H1 (cell line): ENCODE measurements at regions not wholly inside any gene's neighbourhood (a gene's known extent, or its start where the extent isn't known, plus 50 kb on each side); places are given as distances from the start of the nearest gene placed in this dataset.
A peak's percentile ranks its signal among the peaks of the same experiment; 100 is the strongest.

Experiments
- CTCF ChIA-PET: fragments of 300-600 bp; sonication (Branson Sonifier 250); formaldehyde crosslinking; loops from one replicate; lab custom pipeline; 2021; ENCODE audit not compliant: partially characterized antibody; lab: Charles Lee
- POLR2A ChIA-PET: fragments of 300-600 bp; sonication (Branson Sonifier 250); formaldehyde crosslinking; loops from one replicate; lab custom pipeline; 2021; ENCODE audit warnings: inconsistent platforms; ENCODE audit not compliant: partially characterized antibody; lab: Charles Lee
- DNase-seq, 2 experiments: peaks; one replicate each; pipeline versions ENCODE4 v3.0.0 to v3.0.0-alpha.2; 2010 to 2022; ENCODE audit warnings: low spot score in 2 of 2, low read depth in 1 of 2, mixed read lengths in 1 of 2
- FAIRE-seq: peaks from 2 replicates; lab custom pipeline; 2011; peaks lifted over from hg19 to GRCh38; lab: Jason Lieb, UNC
- H2AFZ ChIP-seq: 2 replicates; pipeline ENCODE4 v1.8.1; 2012; ENCODE audit warnings: low read length, inconsistent platforms
- H2AK5ac ChIP-seq: 2 replicates; pipeline ENCODE4 v1.6.1; 2013; ENCODE audit warnings: low read depth, low read length
- H2BK120ac ChIP-seq: replicated peaks from 2 replicates; pipeline ENCODE3; 2013; ENCODE audit warnings: low read depth, low read length, inconsistent platforms
- H2BK12ac ChIP-seq: 2 replicates; pipeline ENCODE4 v1.6.1; 2013; ENCODE audit warnings: low read depth, low read length
- H2BK15ac ChIP-seq: 2 replicates; pipeline ENCODE4 v1.6.1; 2013; ENCODE audit warnings: low read length
- H2BK20ac ChIP-seq: 2 replicates; pipeline ENCODE4 v1.6.1; 2013; ENCODE audit warnings: low read length
- H2BK5ac ChIP-seq: 2 replicates; pipeline ENCODE4 v1.6.1; 2013; ENCODE audit warnings: low read depth, low read length
- H3K14ac ChIP-seq: 2 replicates; pipeline ENCODE4 v1.6.1; 2013; ENCODE audit warnings: inconsistent platforms; ENCODE audit not compliant: insufficient read length
- H3K18ac ChIP-seq: 2 replicates; pipeline ENCODE4 v1.6.1; 2013; ENCODE audit warnings: low read length; ENCODE audit errors: extremely low read depth
- H3K23ac ChIP-seq: 2 replicates; pipeline ENCODE4 v1.6.1; 2013; ENCODE audit warnings: inconsistent platforms; ENCODE audit not compliant: insufficient read length
- H3K23me2 ChIP-seq: 2 replicates; pipeline ENCODE4 v1.6.1; 2013; ENCODE audit warnings: low read depth, low read length
- H3K27ac ChIP-seq: 2 replicates; pipeline ENCODE4 v1.6.1; 2011; ENCODE audit warnings: low read depth, low read length, inconsistent platforms
- H3K27me3 ChIP-seq, 4 experiments: replicated peaks in 1 of 4; 1 replicate in 1 of 4; 2 replicates in 3 of 4; pipeline versions ENCODE4 v1.6.1 to v1.8.1; 2011 to 2013; ENCODE audit warnings: low read length in 3 of 4, mild to moderate bottlenecking in 3 of 4, inconsistent platforms in 2 of 4, mixed read lengths in 2 of 4, moderate library complexity in 1 of 4; ENCODE audit not compliant: control insufficient read depth in 3 of 4, insufficient read depth in 3 of 4; ENCODE audit errors: extremely low read depth in 1 of 4
- H3K36me3 ChIP-seq, 4 experiments: 2 replicates each; pipeline versions ENCODE4 v1.6.1 to v1.8.1; 2011 to 2013; ENCODE audit warnings: mild to moderate bottlenecking in 4 of 4, low read length in 3 of 4, moderate library complexity in 2 of 4, control low read depth in 1 of 4, inconsistent platforms in 1 of 4; ENCODE audit not compliant: insufficient read depth in 4 of 4, control insufficient read depth in 2 of 4
- H3K4ac ChIP-seq: replicated peaks from 2 replicates; pipeline ENCODE3; 2013; ENCODE audit warnings: low read length, low read depth, mixed read lengths, inconsistent platforms; ENCODE audit not compliant: insufficient read length
- H3K4me1 ChIP-seq, 4 experiments: replicated peaks in 1 of 4; 1 replicate in 1 of 4; 2 replicates in 3 of 4; pipeline versions ENCODE4 v1.6.1 to v1.8.1; 2011 to 2013; ENCODE audit warnings: low read length in 3 of 4, inconsistent platforms in 2 of 4, mixed read lengths in 1 of 4; ENCODE audit not compliant: insufficient read depth in 4 of 4, control insufficient read depth in 3 of 4
- H3K4me2 ChIP-seq, 2 experiments: 2 replicates each; pipeline versions ENCODE4 v1.6.1 to v1.8.1; 2011 to 2013; ENCODE audit warnings: low read depth in 2 of 2, low read length in 2 of 2, control low read depth in 1 of 2, inconsistent platforms in 1 of 2, mild to moderate bottlenecking in 1 of 2; ENCODE audit not compliant: insufficient read depth in 1 of 2
- H3K4me3 ChIP-seq, 4 experiments: fragments of 200-600, 300-600 bp in 1 of 4; sonication (generic), shearing (Covaris generic), sonication (Bioruptor Twin) in 1 of 4; 2 replicates each; pipeline versions ENCODE4 v1.5.1 to v1.8.1; 2011 to 2016; ENCODE audit warnings: low read length in 4 of 4, low read depth in 3 of 4, control low read depth in 2 of 4, inconsistent platforms in 2 of 4, mild to moderate bottlenecking in 2 of 4, mixed read lengths in 1 of 4, moderate library complexity in 1 of 4; ENCODE audit not compliant: insufficient read depth in 2 of 4; ENCODE audit errors: extremely low read depth in 1 of 4
- H3K56ac ChIP-seq: replicated peaks from 2 replicates; pipeline ENCODE3; 2013; ENCODE audit warnings: low read depth, mild to moderate bottlenecking, mixed read lengths, low read length, inconsistent platforms; ENCODE audit not compliant: insufficient read length
- H3K79me1 ChIP-seq: 2 replicates; pipeline ENCODE4 v1.6.1; 2013; ENCODE audit warnings: low read depth, low read length, control low read depth
- H3K79me2 ChIP-seq, 2 experiments: 2 replicates each; pipeline versions ENCODE4 v1.6.1 to v1.8.1; 2012 to 2013; ENCODE audit warnings: low read length in 2 of 2, mild to moderate bottlenecking in 2 of 2, inconsistent platforms in 1 of 2; ENCODE audit not compliant: insufficient read depth in 2 of 2, control insufficient read depth in 1 of 2
- H3K9ac ChIP-seq, 4 experiments: replicated peaks in 1 of 4; 1 replicate in 1 of 4; 2 replicates in 3 of 4; pipeline versions ENCODE4 v1.6.1 to v1.8.1; 2011 to 2013; ENCODE audit warnings: low read depth in 3 of 4, low read length in 3 of 4, control low read depth in 2 of 4, mild to moderate bottlenecking in 2 of 4, moderate library complexity in 2 of 4, inconsistent platforms in 1 of 4; ENCODE audit errors: extremely low read depth in 1 of 4
- H3K9me3 ChIP-seq, 2 experiments: 2 replicates each; pipeline versions ENCODE4 v1.6.1 to v1.8.1; 2012 to 2013; ENCODE audit warnings: mild to moderate bottlenecking in 2 of 2, moderate library complexity in 2 of 2, control low read depth in 1 of 2, inconsistent platforms in 1 of 2, low read depth in 1 of 2, low read length in 1 of 2, mixed read lengths in 1 of 2; ENCODE audit not compliant: insufficient read depth in 2 of 2
- H4K20me1 ChIP-seq, 2 experiments: replicated peaks in 1 of 2; 2 replicates each; pipeline versions ENCODE3 to v1.8.1; 2011 to 2013; ENCODE audit warnings: inconsistent platforms in 2 of 2, low read length in 2 of 2, mild to moderate bottlenecking in 1 of 2; ENCODE audit not compliant: insufficient read depth in 2 of 2, control insufficient read depth in 1 of 2
- H4K5ac ChIP-seq: 2 replicates; pipeline ENCODE4 v1.6.1; 2013; ENCODE audit warnings: low read length, low read depth, mixed read lengths, inconsistent platforms; ENCODE audit not compliant: insufficient read length
- H4K8ac ChIP-seq: 2 replicates; pipeline ENCODE4 v1.8.0; 2013; ENCODE audit warnings: mild to moderate bottlenecking, moderate library complexity, low read length, inconsistent platforms; ENCODE audit not compliant: insufficient read depth; ENCODE audit errors: extremely low read depth
- H4K91ac ChIP-seq: replicated peaks from 2 replicates; pipeline ENCODE3; 2013; ENCODE audit warnings: low read length, mixed read lengths, inconsistent platforms; ENCODE audit not compliant: insufficient read length
- WGBS, 2 experiments: shearing (Covaris generic) in 1 of 2; methylation state at CpG; one replicate each; pipeline versions ENCODE4 v1.1.6 to v1.1.7; 2013 to 2015; ENCODE audit warnings: low lambda C conversion rate in 2 of 2, mixed read lengths in 2 of 2, inconsistent platforms in 1 of 2, low coverage in 1 of 2, missing lambda C conversion rate in 1 of 2; ENCODE audit not compliant: insufficient replicate concordance in 2 of 2, insufficient coverage in 1 of 2, insufficient read length in 1 of 2; ENCODE audit errors: extremely low coverage in 1 of 2, missing lambda C conversion rate in 1 of 2; 5-methylcytosine and 5-hydroxymethylcytosine counted together
- TF ChIP-seq, protein P1 (sequence below): IDR thresholded peaks from 2 replicates; pipeline ENCODE4 v1.6.1; 2012; ENCODE audit warnings: inconsistent platforms

DNA sequence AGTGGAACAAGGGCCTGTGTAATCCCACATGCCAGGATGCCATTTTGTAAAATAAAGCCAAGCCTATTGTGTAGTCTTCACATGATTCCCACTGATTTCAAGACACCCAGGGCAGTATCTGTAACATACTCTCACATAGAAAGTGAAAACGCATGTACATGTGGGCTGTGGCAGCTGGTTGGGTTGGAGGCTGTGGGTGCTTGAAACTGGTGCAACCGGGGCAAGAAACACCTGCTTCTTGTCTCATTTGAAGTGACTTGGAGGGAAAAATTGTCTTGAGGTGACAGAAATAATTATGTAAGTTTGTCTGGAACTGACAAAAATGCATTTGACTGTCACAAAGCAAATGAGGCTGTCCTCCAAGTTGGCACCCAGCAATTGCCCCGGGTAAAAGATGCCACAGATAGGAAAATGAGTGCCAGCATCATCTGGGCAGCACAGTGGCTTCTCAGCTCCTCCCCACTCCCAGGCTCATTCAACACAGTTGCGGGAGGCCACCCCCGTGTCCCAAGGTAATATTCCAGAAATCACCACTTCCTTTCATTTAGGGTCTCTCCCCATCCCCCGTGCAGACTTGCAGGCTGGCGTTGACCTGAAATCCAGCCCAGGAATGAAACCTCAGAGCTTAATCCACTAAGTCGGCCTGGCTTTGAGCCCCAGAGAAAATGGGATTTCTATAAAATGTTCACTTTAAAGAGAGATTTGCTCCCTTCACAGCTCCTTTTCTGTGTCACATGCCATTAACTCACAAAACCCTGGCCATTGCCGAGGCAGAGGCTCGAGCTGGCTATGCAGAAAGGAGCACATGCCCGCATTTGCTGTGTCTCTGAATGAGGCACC is 293.9 kb upstream of the PARD3B start:
- Histone ChIP-seq H3K18ac (no peak overlapping the region), H4K91ac (no peak overlapping the region), H2BK12ac (no peak overlapping the region), H3K4me3 (no peak overlapping the region), H4K5ac (no peak overlapping the region), H3K56ac (no peak overlapping the region), H3K36me3 (no peaks in the 10 kb centered on the region), H3K4ac (no peak overlapping the region), H2BK5ac (no peak overlapping the region), H2BK120ac (no peak overlapping the region), H3K4me2 (no peak overlapping the region), H3K9me3 (no peaks in the 10 kb centered on the region), H3K27me3 (peaks cover 0 to 1% (median 0%) of the 10 kb centered on the region in 4 experiments; a peak in 1 of 7 replicates), H3K14ac (no peak overlapping the region), H3K4me1 (no peaks in the 10 kb centered on the region), H4K20me1 (no peaks in the 10 kb centered on the region), H2AFZ (no peak overlapping the region), H3K23ac (no peak overlapping the region), H2AK5ac (no peak overlapping the region), H2BK20ac (no peak overlapping the region), H2BK15ac (no peak overlapping the region), H3K9ac (no peak overlapping the region), H3K79me1 (no peaks in the 10 kb centered on the region), H3K79me2 (no peaks in the 10 kb centered on the region), H3K23me2 (peaks cover 2% of the 10 kb centered on the region; the same call in 1 of the 2 replicates), H4K8ac (no peak overlapping the region), H3K27ac (no peak overlapping the region)
- POLR2A ChIA-PET = no interaction called here
- CTCF ChIA-PET = interaction anchor here (0.5 to 4.8 kb wide), 9 partner anchors 10 to 1803 kb away, joined by 3 to 41 read pairs (median 4); no protein-coding TSS in a partner anchor
- no peak for DNase-seq
- no peak for FAIRE-seq
- 92% methylated on average over 11 of the region's 11 CpGs; no CpG with 5 or more reads in 1 of the 2 experiments for WGBS, 2 experiments
- TF ChIP-seq, protein P1, sequence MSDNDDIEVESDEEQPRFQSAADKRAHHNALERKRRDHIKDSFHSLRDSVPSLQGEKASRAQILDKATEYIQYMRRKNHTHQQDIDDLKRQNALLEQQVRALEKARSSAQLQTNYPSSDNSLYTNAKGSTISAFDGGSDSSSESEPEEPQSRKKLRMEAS = 0 out of 2 replicates have a peak, but pooled peaks have one; percentile 27
